Esophagus muscularis mucosa (tissue), 4 donors: ENCODE measurements at regions not wholly inside any gene's neighbourhood (a gene's known extent, or its start where the extent isn't known, plus 50 kb on each side); places are given as distances from the start of the nearest gene placed in this dataset.

Experiments used
- DNase-seq: peaks from one replicate; pipeline ENCODE4 v3.0.0-alpha.2; 2017; ENCODE audit errors: extremely low spot score
- H3K27ac ChIP-seq, 4 donors: fragments of 200-600 bp; sonication (generic); replicated peaks in 1 of 4; 1 replicate in 3 of 4; 2 replicates in 1 of 4; pipeline ENCODE4 v1.5.1; 2016 to 2019; ENCODE audit warnings: mild to moderate bottlenecking in 1 of 4
- H3K27me3 ChIP-seq, 4 donors: fragments of 200-600 bp; sonication (generic); one replicate each; pipeline versions ENCODE4 v1.5.1 to v1.6.0; 2016 to 2019
- H3K36me3 ChIP-seq, 4 donors: fragments of 200-600 bp; sonication (generic); one replicate each; pipeline ENCODE4 v1.5.1; 2016 to 2019
- H3K4me1 ChIP-seq, 4 donors: fragments of 200-600 bp; sonication (generic); one replicate each; pipeline ENCODE4 v1.5.1; 2016 to 2019
- H3K4me3 ChIP-seq, 4 donors: fragments of 200-600 bp; sonication (generic); 1 replicate in 2 of 4; 2 replicates in 2 of 4; pipeline ENCODE4 v1.5.1; 2016 to 2019; ENCODE audit warnings: mild to moderate bottlenecking in 4 of 4, moderate library complexity in 1 of 4
- H3K9me3 ChIP-seq, 4 donors: fragments of 200-600 bp; sonication (generic); 1 replicate in 3 of 4; 2 replicates in 1 of 4; pipeline ENCODE4 v1.5.1; 2016 to 2019
- CTCF ChIP-seq, 3 experiments: fragments of 200-600 bp in 2 of 3; fragments of 450-650 bp in 1 of 3; sonication (generic) in 2 of 3; IDR thresholded peaks; one replicate each; pipeline ENCODE4 v1.5.1; 2017 to 2019; ENCODE audit warnings: antibody characterized with exemption in 3 of 3, mild to moderate bottlenecking in 2 of 3, moderate library complexity in 1 of 3
- EP300 ChIP-seq: sonication (generic); formaldehyde crosslinking; IDR thresholded peaks from one replicate; pipeline ENCODE4 v1.6.1; 2017; ENCODE audit warnings: antibody characterized with exemption
- POLR2A ChIP-seq: fragments of 450-650 bp; IDR thresholded peaks from one replicate; pipeline ENCODE4 v1.6.1; 2017; ENCODE audit warnings: antibody characterized with exemption, moderate library complexity, mild to moderate bottlenecking, low read depth
- POLR2AphosphoS5 ChIP-seq, 2 donors: sonication (generic); formaldehyde crosslinking; IDR thresholded peaks; one replicate each; pipeline ENCODE4 v1.6.1; 2017; ENCODE audit warnings: antibody characterized with exemption in 2 of 2
- WGBS: methylation state at CpG from one replicate; pipeline ENCODE4 v1.1.5; 2018; 5-methylcytosine and 5-hydroxymethylcytosine counted together
- intact Hi-C: fragments of 100-400 bp; cut with DNase I; formaldehyde crosslinking; loops from one replicate; pipeline ENCODE4 v1.15.1; 2023

GRCh38 chrX:69031971-69032391, 133.3 kb downstream of the PJA1 start:
- Histone ChIP-seq H3K4me1 (peaks cover 0 to 9% (median 8%) of the 10 kb centered on the region in 4 donors), H3K27me3 (no peaks in the 10 kb centered on the region), H3K36me3 (no peaks in the 10 kb centered on the region), H3K4me3 (no peak overlapping the region), H3K27ac (no peak overlapping the region), H3K9me3 (no peaks in the 10 kb centered on the region)
- intact Hi-C loops = no loop called here
- 75% methylated on average over 2 of the region's 2 CpGs for WGBS
- peak; percentile 10 for DNase-seq
- TF ChIP-seq CTCF (IDR thresholded peaks at IDR 0.05) = no peak
- no peak for TF ChIP-seq POLR2A
- no peak for TF ChIP-seq POLR2AphosphoS5 (IDR thresholded peaks at IDR 0.05)
- TF ChIP-seq EP300 = no peak

- intact Hi-C loops = no loop called here
- peak; percentile 7 for DNase-seq
- H3K36me3 ChIP-seq = no peaks in the 10 kb centered on the region
- no peaks in the 10 kb centered on the region for H3K27me3 ChIP-seq
- no peak overlapping the region for H3K27ac ChIP-seq
- H3K9me3 ChIP-seq = no peaks in the 10 kb centered on the region
- H3K4me1 ChIP-seq = peaks cover 0 to 13% (median 10%) of the 10 kb centered on the region in 4 donors
- TF ChIP-seq POLR2A (no peak), CTCF (IDR thresholded peaks at IDR 0.05) (peak in 1 of 3 experiments; percentile 4)
- WGBS = 75% methylated on average over 3 of the region's 3 CpGs
- no peak overlapping the region for H3K4me3 ChIP-seq
These were observed 134.1 kb downstream of the PJA1 start for GRCh38 chrX:69031181-69031580.

- no peak overlapping the region for H3K27ac ChIP-seq
- WGBS = 88% methylated on average over 7 of the region's 7 CpGs
- TF ChIP-seq POLR2AphosphoS5 (IDR thresholded peaks at IDR 0.05) (no peak), POLR2A (no peak), EP300 (no peak)
- H3K4me1 ChIP-seq = peaks cover 8 to 22% (median 18%) of the 10 kb centered on the region in 4 donors
- intact Hi-C loops = loop anchor here (10.0 kb wide), 1 partner anchor 135 kb away; no protein-coding TSS in a partner anchor
- no peaks in the 10 kb centered on the region for H3K9me3 ChIP-seq
- no peaks in the 10 kb centered on the region for H3K36me3 ChIP-seq
- peak; percentile 47 for DNase-seq
- H3K27me3 ChIP-seq = no peaks in the 10 kb centered on the region
- H3K4me3 ChIP-seq = no peak overlapping the region
These were observed 135.5 kb downstream of the PJA1 start for GRCh38 chrX:69029771-69030170.

- H3K9me3 ChIP-seq = no peaks in the 10 kb centered on the region
- no peaks in the 10 kb centered on the region for H3K36me3 ChIP-seq
- intact Hi-C loops = loop anchor here (10.0 kb wide), 1 partner anchor 134 kb away; no protein-coding TSS in a partner anchor
- no peak overlapping the region for H3K27ac ChIP-seq
- peak; percentile 14 for DNase-seq
- TF ChIP-seq EP300 = no peak
- TF ChIP-seq POLR2AphosphoS5 (IDR thresholded peaks at IDR 0.05) = no peak
- 88% methylated on average over 1 of the region's 1 CpG for WGBS
- no peak overlapping the region for H3K4me3 ChIP-seq
- no peaks in the 10 kb centered on the region for H3K27me3 ChIP-seq
- H3K4me1 ChIP-seq = peaks cover 15 to 30% (median 26%) of the 10 kb centered on the region in 4 donors
These were observed 136.5 kb downstream of the PJA1 start for GRCh38 chrX:69028761-69029120.

GRCh38 chrX:69028006-69028760, 137.1 kb downstream of the PJA1 start:
- Histone ChIP-seq H3K4me3 (no peak overlapping the region), H3K27me3 (no peaks in the 10 kb centered on the region), H3K27ac (no peak overlapping the region), H3K9me3 (no peaks in the 10 kb centered on the region), H3K36me3 (no peaks in the 10 kb centered on the region), H3K4me1 (peaks cover 15 to 31% (median 26%) of the 10 kb centered on the region in 4 donors)
- WGBS = 60% methylated on average over 8 of the region's 8 CpGs
- peak; percentile 31 for DNase-seq
- intact Hi-C loops = loop anchor here (10.0 kb wide), 1 partner anchor 133 kb away; no protein-coding TSS in a partner anchor
- TF ChIP-seq POLR2AphosphoS5 (IDR thresholded peaks at IDR 0.05) (no peak), CTCF (IDR thresholded peaks at IDR 0.05) (no peak), POLR2A (no peak), EP300 (no peak)
